Activated CD8-positive, alpha-beta T cell treated with anti-CD3 and anti-CD28 coated beads, Interleukin-2, amount 10 ng/mL, durations not matched to agents 7 days and 5 days (primary cell): ENCODE measurements at regions not wholly inside any gene's neighbourhood (a gene's known extent, or its start where the extent isn't known, plus 50 kb on each side); places are given as distances from the start of the nearest gene placed in this dataset.

Source experiments
- ATAC-seq: fragments of 150-1000 bp; cut with Tn5 transposase; one replicate; pipeline ENCODE4 v1.10.0; 2021; ENCODE audit warnings: moderate library complexity
- CTCF ChIA-PET: fragments of 350-600 bp; sonication (Branson Sonifier 250); formaldehyde crosslinking; loops from one replicate; lab custom pipeline; 2021; ENCODE audit warnings: antibody characterized with exemption; lab: Charles Lee
- POLR2A ChIA-PET: fragments of 350-600 bp; sonication (Branson Sonifier 250); formaldehyde crosslinking; loops from one replicate; lab custom pipeline; 2021; ENCODE audit warnings: antibody characterized with exemption; lab: Charles Lee
- DNase-seq: peaks from one replicate; pipeline ENCODE4 v3.0.0-alpha.2; 2020
- H3K27ac Mint-ChIP-seq: one replicate; pipeline ENCODE4 v1.8.0; 2021; ENCODE audit warnings: mild to moderate bottlenecking, mixed read lengths
- H3K27me3 Mint-ChIP-seq: one replicate; pipeline ENCODE4 v1.8.0; 2021; ENCODE audit warnings: low read depth, mixed read lengths
- H3K36me3 Mint-ChIP-seq: one replicate; pipeline ENCODE4 v1.8.0; 2021; ENCODE audit warnings: low read depth, mixed read lengths
- H3K4me1 Mint-ChIP-seq: one replicate; pipeline ENCODE4 v1.8.0; 2021; ENCODE audit warnings: low read depth, mixed read lengths
- H3K4me3 Mint-ChIP-seq: one replicate; pipeline ENCODE4 v1.8.0; 2021; ENCODE audit warnings: mild to moderate bottlenecking, mixed read lengths
- H3K9me3 Mint-ChIP-seq: one replicate; pipeline ENCODE4 v1.8.0; 2022; ENCODE audit warnings: mixed read lengths; ENCODE audit not compliant: insufficient read depth

GRCh38 chr10:120671491-120671890 is 179.7 kb upstream of the WDR11 start:
- ChIA-PET POLR2A (no interaction called here), CTCF (no interaction called here)
- Mint-ChIP-seq H3K27ac (no peak overlapping the region), H3K9me3 (no peaks in the 10 kb centered on the region), H3K4me1 (no peaks in the 10 kb centered on the region), H3K36me3 (no peaks in the 10 kb centered on the region), H3K27me3 (no peaks in the 10 kb centered on the region), H3K4me3 (no peak overlapping the region)
- ATAC-seq (no peak), DNase-seq (no peak)

GRCh38 chr10:120683454-120683853 is 167.7 kb upstream of the WDR11 start:
- H3K4me3 Mint-ChIP-seq: no peak overlapping the region
- no peak for ATAC-seq
- no peaks in the 10 kb centered on the region for H3K27me3 Mint-ChIP-seq
- no peak overlapping the region for H3K27ac Mint-ChIP-seq
- H3K9me3 Mint-ChIP-seq: no peaks in the 10 kb centered on the region
- POLR2A ChIA-PET: no interaction called here
- no peaks in the 10 kb centered on the region for H3K36me3 Mint-ChIP-seq
- DNase-seq: no peak
- no peaks in the 10 kb centered on the region for H3K4me1 Mint-ChIP-seq
- CTCF ChIA-PET: no interaction called here

- CTCF ChIA-PET: no interaction called here
- no peaks in the 10 kb centered on the region for H3K4me1 Mint-ChIP-seq
- no peaks in the 10 kb centered on the region for H3K27me3 Mint-ChIP-seq
Measured at GRCh38 chr10:120684226-120684625, 166.9 kb upstream of the WDR11 start.

GRCh38 chr10:120685136-120685535 is 166.0 kb upstream of the WDR11 start:
- DNase-seq (no peak), ATAC-seq (no peak)
- CTCF ChIA-PET: no interaction called here
- no peaks in the 10 kb centered on the region for H3K36me3 Mint-ChIP-seq
- no peaks in the 10 kb centered on the region for H3K4me1 Mint-ChIP-seq
- H3K4me3 Mint-ChIP-seq: no peak overlapping the region
- POLR2A ChIA-PET: no interaction called here
- no peaks in the 10 kb centered on the region for H3K9me3 Mint-ChIP-seq
- H3K27me3 Mint-ChIP-seq: no peaks in the 10 kb centered on the region
- no peak overlapping the region for H3K27ac Mint-ChIP-seq

More at GRCh38 chr10:120684226-120684625, 166.9 kb upstream of the WDR11 start:
- Mint-ChIP-seq H3K9me3 (no peaks in the 10 kb centered on the region), H3K27ac (no peak overlapping the region), H3K36me3 (no peaks in the 10 kb centered on the region), H3K4me3 (no peak overlapping the region)
- POLR2A ChIA-PET: no interaction called here
- ATAC-seq: no peak
- DNase-seq: no peak

- ATAC-seq: no peak
- peaks cover 1% of the 10 kb centered on the region for H3K4me1 Mint-ChIP-seq
- no peaks in the 10 kb centered on the region for H3K9me3 Mint-ChIP-seq
- no peak overlapping the region for H3K4me3 Mint-ChIP-seq
- ChIA-PET CTCF (no interaction called here), POLR2A (no interaction called here)
- no peak for DNase-seq
- H3K36me3 Mint-ChIP-seq: no peaks in the 10 kb centered on the region
- H3K27me3 Mint-ChIP-seq: no peaks in the 10 kb centered on the region
- H3K27ac Mint-ChIP-seq: no peak overlapping the region
Measured at GRCh38 chr10:120688928-120689327, 162.2 kb upstream of the WDR11 start.

GRCh38 chr10:120689777-120690529 is 161.2 kb upstream of the WDR11 start:
- ChIA-PET CTCF (no interaction called here), POLR2A (no interaction called here)
- Mint-ChIP-seq H3K4me1 (peaks cover 1% of the 10 kb centered on the region), H3K36me3 (no peaks in the 10 kb centered on the region), H3K27me3 (no peaks in the 10 kb centered on the region), H3K4me3 (no peak overlapping the region), H3K9me3 (no peaks in the 10 kb centered on the region), H3K27ac (no peak overlapping the region)
- ATAC-seq (no peak), DNase-seq (no peak)

- H3K4me3 Mint-ChIP-seq: no peak overlapping the region
Measured at GRCh38 chr10:120691625-120692024, 159.5 kb upstream of the WDR11 start.

GRCh38 chr10:120700426-120700825 is 150.7 kb upstream of the WDR11 start:
- Mint-ChIP-seq H3K9me3 (peaks cover 20% of the 10 kb centered on the region), H3K4me1 (no peaks in the 10 kb centered on the region), H3K27me3 (no peaks in the 10 kb centered on the region), H3K36me3 (no peaks in the 10 kb centered on the region), H3K27ac (no peak overlapping the region), H3K4me3 (no peak overlapping the region)
- CTCF ChIA-PET: no interaction called here
- POLR2A ChIA-PET: no interaction called here
- DNase-seq (no peak), ATAC-seq (no peak)

More at GRCh38 chr10:120691625-120692024, 159.5 kb upstream of the WDR11 start:
- DNase-seq: no peak
- Mint-ChIP-seq H3K27ac (no peak overlapping the region), H3K27me3 (no peaks in the 10 kb centered on the region), H3K9me3 (peaks cover 6% of the 10 kb centered on the region), H3K36me3 (no peaks in the 10 kb centered on the region), H3K4me1 (peaks cover 1% of the 10 kb centered on the region)
- ChIA-PET POLR2A (no interaction called here), CTCF (no interaction called here)
- no peak for ATAC-seq

- Mint-ChIP-seq H3K4me1 (no peaks in the 10 kb centered on the region), H3K9me3 (peaks cover 16% of the 10 kb centered on the region), H3K27me3 (no peaks in the 10 kb centered on the region), H3K4me3 (no peak overlapping the region), H3K27ac (no peak overlapping the region), H3K36me3 (no peaks in the 10 kb centered on the region)
- POLR2A ChIA-PET: no interaction called here
- DNase-seq (no peak), ATAC-seq (no peak)
- CTCF ChIA-PET: no interaction called here
Measured at GRCh38 chr10:120701381-120701780, 149.8 kb upstream of the WDR11 start.

GRCh38 chr10:120702032-120702431 is 149.1 kb upstream of the WDR11 start:
- Mint-ChIP-seq H3K27me3 (no peaks in the 10 kb centered on the region), H3K27ac (no peak overlapping the region), H3K4me3 (no peak overlapping the region), H3K36me3 (no peaks in the 10 kb centered on the region), H3K4me1 (no peaks in the 10 kb centered on the region), H3K9me3 (peaks cover 11% of the 10 kb centered on the region)
- POLR2A ChIA-PET: no interaction called here
- CTCF ChIA-PET: no interaction called here
- DNase-seq (no peak), ATAC-seq (no peak)

GRCh38 chr10:120705309-120705708 is 145.9 kb upstream of the WDR11 start:
- H3K4me1 Mint-ChIP-seq: no peaks in the 10 kb centered on the region
- no peak for DNase-seq
- H3K27me3 Mint-ChIP-seq: no peaks in the 10 kb centered on the region
- H3K4me3 Mint-ChIP-seq: no peak overlapping the region
- ATAC-seq: no peak
- ChIA-PET POLR2A (no interaction called here), CTCF (no interaction called here)
- no peaks in the 10 kb centered on the region for H3K9me3 Mint-ChIP-seq
- H3K27ac Mint-ChIP-seq: no peak overlapping the region
- no peaks in the 10 kb centered on the region for H3K36me3 Mint-ChIP-seq

- no peak overlapping the region for H3K4me3 Mint-ChIP-seq
- no peaks in the 10 kb centered on the region for H3K9me3 Mint-ChIP-seq
- ChIA-PET CTCF (no interaction called here), POLR2A (no interaction called here)
- H3K27ac Mint-ChIP-seq: no peak overlapping the region
- H3K4me1 Mint-ChIP-seq: no peaks in the 10 kb centered on the region
- no peaks in the 10 kb centered on the region for H3K27me3 Mint-ChIP-seq
- DNase-seq: no peak
- no peak for ATAC-seq
- H3K36me3 Mint-ChIP-seq: no peaks in the 10 kb centered on the region
Measured at GRCh38 chr10:120710076-120710475, 141.1 kb upstream of the WDR11 start.

GRCh38 chr10:120711860-120712259 is 139.3 kb upstream of the WDR11 start:
- Mint-ChIP-seq H3K36me3 (no peaks in the 10 kb centered on the region), H3K4me3 (no peak overlapping the region), H3K27ac (no peak overlapping the region), H3K9me3 (no peaks in the 10 kb centered on the region), H3K4me1 (no peaks in the 10 kb centered on the region), H3K27me3 (no peaks in the 10 kb centered on the region)
- ATAC-seq: no peak
- ChIA-PET POLR2A (no interaction called here), CTCF (no interaction called here)
- no peak for DNase-seq
